ENCODE measurements at regions not wholly inside any gene's neighbourhood (a gene's known extent, or its start where the extent isn't known, plus 50 kb on each side); places are given as distances from the start of the nearest gene placed in this dataset.

- DNase-seq (no peak), ATAC-seq (replicated peaks in 1 of 4) (no peak)
- ChIA-PET POLR2A (no interaction called here), CTCF (no interaction called here)
- H3K4me1 ChIP-seq (ENCODE audit: control insufficient read depth in 1 of 2, extremely low read depth in 1 of 2, insufficient read depth in 2 of 2, low read length in 2 of 2): no peaks in the 10 kb centered on the region
- peaks cover 0 to 3% of the 10 kb centered on the region in 2 experiments for H3K27me3 ChIP-seq (replicated peaks in 1 of 2; ENCODE audit: control insufficient read depth in 2 of 2, extremely low read depth in 1 of 2, insufficient read depth in 2 of 2, low read length in 1 of 2)
- Mint-ChIP-seq H3K4me1 (no peaks in the 10 kb centered on the region), H3K36me3 (no peaks in the 10 kb centered on the region), H3K4me3 (no peak overlapping the region), H3K27me3 (no peaks in the 10 kb centered on the region), H3K27ac (no peak overlapping the region), H3K9me3 (peaks cover 0 to 4% (median 4%) of the 10 kb centered on the region in 3 donors)
- H3K4me3 ChIP-seq (ENCODE audit: control insufficient read depth in 1 of 2, extremely low read depth in 1 of 2, low read length in 1 of 2): no peak overlapping the region
- no peaks in the 10 kb centered on the region for H3K36me3 ChIP-seq (ENCODE audit: control insufficient read depth in 2 of 2, extremely low read depth in 1 of 2, insufficient read depth in 1 of 2, low read length in 1 of 2)
- WGBS (ENCODE audit: insufficient coverage): no CpG with 5 or more reads among the region's 4 CpGs
- no peak overlapping the region for H3K27ac ChIP-seq (ENCODE audit: low read length)
- H3K9me3 ChIP-seq: no peaks in the 10 kb centered on the region
Measured at GRCh38 chr2:18262601-18263000, 297.9 kb downstream of the RDH14 start.

GRCh38 chr2:18253686-18254197 is 306.7 kb downstream of the RDH14 start:
- CTCF ChIA-PET: no interaction called here
- WGBS (ENCODE audit: insufficient coverage): 55% methylated on average over 4 of the region's 5 CpGs
- no peaks in the 10 kb centered on the region for H3K36me3 ChIP-seq (ENCODE audit: control insufficient read depth in 2 of 2, extremely low read depth in 1 of 2, insufficient read depth in 1 of 2, low read length in 1 of 2)
- H3K4me3 Mint-ChIP-seq: no peak overlapping the region
- ATAC-seq (replicated peaks in 1 of 4) (no peak), DNase-seq (no peak)
- no peaks in the 10 kb centered on the region for H3K9me3 ChIP-seq
- peaks cover 0 to 2% (median 0%) of the 10 kb centered on the region in 3 donors for H3K9me3 Mint-ChIP-seq
- H3K4me1 Mint-ChIP-seq: no peaks in the 10 kb centered on the region
- H3K4me3 ChIP-seq (ENCODE audit: control insufficient read depth in 1 of 2, extremely low read depth in 1 of 2, low read length in 1 of 2): no peak overlapping the region
- H3K27me3 Mint-ChIP-seq: no peaks in the 10 kb centered on the region
- no peak overlapping the region for H3K27ac ChIP-seq (ENCODE audit: low read length)
- no peaks in the 10 kb centered on the region for H3K4me1 ChIP-seq (ENCODE audit: control insufficient read depth in 1 of 2, extremely low read depth in 1 of 2, insufficient read depth in 2 of 2, low read length in 2 of 2)
- no peak overlapping the region for H3K27ac Mint-ChIP-seq
- POLR2A ChIA-PET: no interaction called here
- H3K36me3 Mint-ChIP-seq: no peaks in the 10 kb centered on the region
- no peaks in the 10 kb centered on the region for H3K27me3 ChIP-seq (replicated peaks in 1 of 2; ENCODE audit: control insufficient read depth in 2 of 2, extremely low read depth in 1 of 2, insufficient read depth in 2 of 2, low read length in 1 of 2)

GRCh38 chr2:18251486-18251885 is 309.0 kb downstream of the RDH14 start:
- Mint-ChIP-seq H3K27ac (no peak overlapping the region), H3K4me1 (no peaks in the 10 kb centered on the region), H3K27me3 (no peaks in the 10 kb centered on the region), H3K4me3 (no peak overlapping the region), H3K36me3 (no peaks in the 10 kb centered on the region), H3K9me3 (peaks cover 0 to 2% (median 0%) of the 10 kb centered on the region in 3 donors)
- Histone ChIP-seq H3K4me3 (ENCODE audit: control insufficient read depth in 1 of 2, extremely low read depth in 1 of 2, low read length in 1 of 2) (no peak overlapping the region), H3K27me3 (replicated peaks in 1 of 2; ENCODE audit: control insufficient read depth in 2 of 2, extremely low read depth in 1 of 2, insufficient read depth in 2 of 2, low read length in 1 of 2) (no peaks in the 10 kb centered on the region), H3K36me3 (ENCODE audit: control insufficient read depth in 2 of 2, extremely low read depth in 1 of 2, insufficient read depth in 1 of 2, low read length in 1 of 2) (no peaks in the 10 kb centered on the region), H3K4me1 (ENCODE audit: control insufficient read depth in 1 of 2, extremely low read depth in 1 of 2, insufficient read depth in 2 of 2, low read length in 2 of 2) (no peaks in the 10 kb centered on the region), H3K27ac (ENCODE audit: low read length) (no peak overlapping the region), H3K9me3 (no peaks in the 10 kb centered on the region)
- DNase-seq: no peak
- no peak for ATAC-seq (replicated peaks in 1 of 4)
- ChIA-PET POLR2A (no interaction called here), CTCF (no interaction called here)
- no CpG with 5 or more reads among the region's 2 CpGs for WGBS (ENCODE audit: insufficient coverage)

- Histone ChIP-seq H3K27ac (ENCODE audit: low read length) (no peak overlapping the region), H3K9me3 (no peaks in the 10 kb centered on the region), H3K4me3 (ENCODE audit: control insufficient read depth in 1 of 2, extremely low read depth in 1 of 2, low read length in 1 of 2) (no peak overlapping the region), H3K4me1 (ENCODE audit: control insufficient read depth in 1 of 2, extremely low read depth in 1 of 2, insufficient read depth in 2 of 2, low read length in 2 of 2) (no peaks in the 10 kb centered on the region), H3K27me3 (replicated peaks in 1 of 2; ENCODE audit: control insufficient read depth in 2 of 2, extremely low read depth in 1 of 2, insufficient read depth in 2 of 2, low read length in 1 of 2) (peaks cover 0 to 2% of the 10 kb centered on the region in 2 experiments), H3K36me3 (ENCODE audit: control insufficient read depth in 2 of 2, extremely low read depth in 1 of 2, insufficient read depth in 1 of 2, low read length in 1 of 2) (no peaks in the 10 kb centered on the region)
- Mint-ChIP-seq H3K4me3 (no peak overlapping the region), H3K36me3 (no peaks in the 10 kb centered on the region), H3K9me3 (no peaks in the 10 kb centered on the region), H3K27me3 (peaks cover 0 to 4% of the 10 kb centered on the region in 2 donors), H3K27ac (no peak overlapping the region), H3K4me1 (no peaks in the 10 kb centered on the region)
- ATAC-seq (replicated peaks in 1 of 4) (no peak), DNase-seq (no peak)
- 88% methylated on average over 1 of the region's 7 CpGs for WGBS (ENCODE audit: insufficient coverage)
- ChIA-PET POLR2A (no interaction called here), CTCF (interaction anchor here in 1 of 2 donors (0.6 kb wide), 1 partner anchor 125 kb away, joined by 4 read pairs; no protein-coding TSS in a partner anchor)
Measured at GRCh38 chr2:18247282-18248110, 313.0 kb downstream of the RDH14 start.

GRCh38 chr2:18245375-18245774 is 315.1 kb downstream of the RDH14 start:
- no peaks in the 10 kb centered on the region for H3K9me3 ChIP-seq
- H3K36me3 Mint-ChIP-seq: no peaks in the 10 kb centered on the region
- H3K4me1 ChIP-seq (ENCODE audit: control insufficient read depth in 1 of 2, extremely low read depth in 1 of 2, insufficient read depth in 2 of 2, low read length in 2 of 2): no peaks in the 10 kb centered on the region
- no peaks in the 10 kb centered on the region for H3K36me3 ChIP-seq (ENCODE audit: control insufficient read depth in 2 of 2, extremely low read depth in 1 of 2, insufficient read depth in 1 of 2, low read length in 1 of 2)
- H3K4me3 ChIP-seq (ENCODE audit: control insufficient read depth in 1 of 2, extremely low read depth in 1 of 2, low read length in 1 of 2): no peak overlapping the region
- ATAC-seq (replicated peaks in 1 of 4): no peak
- no peak overlapping the region for H3K4me3 Mint-ChIP-seq
- no peaks in the 10 kb centered on the region for H3K9me3 Mint-ChIP-seq
- no peaks in the 10 kb centered on the region for H3K4me1 Mint-ChIP-seq
- ChIA-PET POLR2A (no interaction called here), CTCF (no interaction called here)
- peaks cover 0 to 7% of the 10 kb centered on the region in 2 donors for H3K27me3 Mint-ChIP-seq
- 100% methylated on average over 1 of the region's 1 CpG for WGBS (ENCODE audit: insufficient coverage)
- peaks cover 0 to 2% of the 10 kb centered on the region in 2 experiments for H3K27me3 ChIP-seq (replicated peaks in 1 of 2; ENCODE audit: control insufficient read depth in 2 of 2, extremely low read depth in 1 of 2, insufficient read depth in 2 of 2, low read length in 1 of 2)
- no peak for DNase-seq
- H3K27ac Mint-ChIP-seq: no peak overlapping the region
- no peak overlapping the region for H3K27ac ChIP-seq (ENCODE audit: low read length)

GRCh38 chr2:18244845-18245244 is 315.6 kb downstream of the RDH14 start:
- POLR2A ChIA-PET: no interaction called here
- Mint-ChIP-seq H3K27ac (no peak overlapping the region), H3K4me3 (no peak overlapping the region), H3K27me3 (peaks cover 0 to 11% of the 10 kb centered on the region in 2 donors), H3K36me3 (no peaks in the 10 kb centered on the region), H3K4me1 (no peaks in the 10 kb centered on the region), H3K9me3 (no peaks in the 10 kb centered on the region)
- Histone ChIP-seq H3K27ac (ENCODE audit: low read length) (no peak overlapping the region), H3K9me3 (no peaks in the 10 kb centered on the region), H3K27me3 (replicated peaks in 1 of 2; ENCODE audit: control insufficient read depth in 2 of 2, extremely low read depth in 1 of 2, insufficient read depth in 2 of 2, low read length in 1 of 2) (peaks cover 0 to 2% of the 10 kb centered on the region in 2 experiments), H3K36me3 (ENCODE audit: control insufficient read depth in 2 of 2, extremely low read depth in 1 of 2, insufficient read depth in 1 of 2, low read length in 1 of 2) (no peaks in the 10 kb centered on the region), H3K4me3 (ENCODE audit: control insufficient read depth in 1 of 2, extremely low read depth in 1 of 2, low read length in 1 of 2) (no peak overlapping the region), H3K4me1 (ENCODE audit: control insufficient read depth in 1 of 2, extremely low read depth in 1 of 2, insufficient read depth in 2 of 2, low read length in 2 of 2) (no peaks in the 10 kb centered on the region)
- ATAC-seq (replicated peaks in 1 of 4) (no peak), DNase-seq (no peak)
- CTCF ChIA-PET: no interaction called here
- no CpG with 5 or more reads among the region's 2 CpGs for WGBS (ENCODE audit: insufficient coverage)
